ENCODE measurements at regions not wholly inside any gene's neighbourhood (a gene's known extent, or its start where the extent isn't known, plus 50 kb on each side); places are given as distances from the start of the nearest gene placed in this dataset.
"Not testable (repeated sequence)": the region's sequence is repeated elsewhere in the genome, so short reads cannot be mapped to it uniquely, and the experiment has no call there.

GRCh38 chr3:21979706-21980105 lies 228.7 kb upstream of the ZNF385D start:
- DNase-seq (ENCODE audit: extremely low read depth, low read depth, low spot score) = no peak

- no peak for DNase-seq (ENCODE audit: extremely low read depth, low read depth, low spot score)
Observed at GRCh38 chr3:21989341-21990042, 238.5 kb upstream of the ZNF385D start.

- DNase-seq (ENCODE audit: extremely low read depth, low read depth, low spot score) = no peak
Observed at GRCh38 chr3:21991061-21991460, 240.1 kb upstream of the ZNF385D start.

- no peak for DNase-seq (ENCODE audit: extremely low read depth, low read depth, low spot score)
Observed at GRCh38 chr3:21995079-21995607, 244.1 kb upstream of the ZNF385D start.

GRCh38 chr3:22007368-22007767 lies 256.4 kb upstream of the ZNF385D start:
- no peak for DNase-seq (ENCODE audit: extremely low read depth, low read depth, low spot score)

- DNase-seq (ENCODE audit: extremely low read depth, low read depth, low spot score) = no peak
Observed at GRCh38 chr3:22010997-22011396, 260.0 kb upstream of the ZNF385D start.

GRCh38 chr3:22012471-22012870 lies 261.5 kb upstream of the ZNF385D start:
- DNase-seq (ENCODE audit: extremely low read depth, low read depth, low spot score) = no peak

GRCh38 chr3:22013641-22014040 lies 262.6 kb upstream of the ZNF385D start:
- DNase-seq (ENCODE audit: extremely low read depth, low read depth, low spot score) = no peak

- no peak for DNase-seq (ENCODE audit: extremely low read depth, low read depth, low spot score)
Observed at GRCh38 chr3:22016197-22016596, 265.2 kb upstream of the ZNF385D start.

- not testable (repeated sequence) for DNase-seq (ENCODE audit: extremely low read depth, low read depth, low spot score)
Observed at GRCh38 chr3:22024638-22025037, 273.6 kb upstream of the ZNF385D start.

- DNase-seq (ENCODE audit: extremely low read depth, low read depth, low spot score) = no peak
Observed at GRCh38 chr3:22029480-22029879, 278.5 kb upstream of the ZNF385D start.

- no peak for DNase-seq (ENCODE audit: extremely low read depth, low read depth, low spot score)
Observed at GRCh38 chr3:22039161-22039560, 288.2 kb upstream of the ZNF385D start.

- DNase-seq (ENCODE audit: extremely low read depth, low read depth, low spot score) = no peak
Observed at GRCh38 chr3:22040150-22040549, 289.1 kb upstream of the ZNF385D start.

- DNase-seq (ENCODE audit: extremely low read depth, low read depth, low spot score) = no peak
Observed at GRCh38 chr3:22045882-22046281, 294.9 kb upstream of the ZNF385D start.

GRCh38 chr3:22063500-22063899 lies 312.5 kb upstream of the ZNF385D start:
- DNase-seq (ENCODE audit: extremely low read depth, low read depth, low spot score) = no peak

GRCh38 chr3:22068619-22069018 lies 317.6 kb upstream of the ZNF385D start:
- DNase-seq (ENCODE audit: extremely low read depth, low read depth, low spot score) = no peak

- DNase-seq (ENCODE audit: extremely low read depth, low read depth, low spot score) = no peak
Observed at GRCh38 chr3:22088204-22088603, 337.2 kb upstream of the ZNF385D start.

- DNase-seq (ENCODE audit: extremely low read depth, low read depth, low spot score) = no peak
Observed at GRCh38 chr3:22089284-22089683, 338.3 kb upstream of the ZNF385D start.

- DNase-seq (ENCODE audit: extremely low read depth, low read depth, low spot score) = no peak
Observed at GRCh38 chr3:22091329-22091728, 340.3 kb upstream of the ZNF385D start.

- DNase-seq (ENCODE audit: extremely low read depth, low read depth, low spot score) = no peak
Observed at GRCh38 chr3:22098021-22098420, 347.0 kb upstream of the ZNF385D start.

- DNase-seq (ENCODE audit: extremely low read depth, low read depth, low spot score) = no peak
Observed at GRCh38 chr3:22101351-22101750, 350.3 kb upstream of the ZNF385D start.

GRCh38 chr3:22101811-22102210 lies 350.8 kb upstream of the ZNF385D start:
- no peak for DNase-seq (ENCODE audit: extremely low read depth, low read depth, low spot score)

GRCh38 chr3:22103423-22103822 lies 352.4 kb upstream of the ZNF385D start:
- no peak for DNase-seq (ENCODE audit: extremely low read depth, low read depth, low spot score)

Measured in glomerular endothelial cell (primary cell).